Keratinocyte (primary cell): ENCODE measurements at regions not wholly inside any gene's neighbourhood (a gene's known extent, or its start where the extent isn't known, plus 50 kb on each side); places are given as distances from the start of the nearest gene placed in this dataset.

Experiments used
- DNase-seq: peaks from one replicate; pipeline ENCODE4 v3.0.0-alpha.2; 2011; ENCODE audit warnings: low read depth, missing footprints, low spot score
- FAIRE-seq: peaks from 2 replicates; lab custom pipeline; 2011; peaks lifted over from hg19 to GRCh38; lab: Jason Lieb, UNC
- H2AFZ ChIP-seq: 2 replicates; pipeline ENCODE4 v1.6.0; 2012; ENCODE audit warnings: low read length, control low read depth, inconsistent platforms; ENCODE audit not compliant: control insufficient read depth
- H3K27ac ChIP-seq: 2 replicates; pipeline ENCODE4 v1.5.1; 2011; ENCODE audit warnings: low read length; ENCODE audit not compliant: control insufficient read depth, insufficient read depth
- H3K27me3 ChIP-seq: 3 replicates; pipeline ENCODE4 v1.6.0; 2011; ENCODE audit warnings: low read length; ENCODE audit not compliant: control insufficient read depth, insufficient read depth; ENCODE audit errors: extremely low read depth
- H3K36me3 ChIP-seq, 2 experiments: 2 replicates in 1 of 2; 3 replicates in 1 of 2; pipeline ENCODE4 v1.5.1; 2011; ENCODE audit warnings: low read length in 2 of 2, mild to moderate bottlenecking in 1 of 2; ENCODE audit not compliant: control insufficient read depth in 2 of 2, insufficient read depth in 2 of 2; ENCODE audit errors: extremely low read depth in 1 of 2
- H3K4me1 ChIP-seq: 3 replicates; pipeline ENCODE4 v1.5.1; 2011; ENCODE audit warnings: low read length; ENCODE audit not compliant: control insufficient read depth, insufficient read depth; ENCODE audit errors: extremely low read depth
- H3K4me2 ChIP-seq: 3 replicates; pipeline ENCODE4 v1.6.0; 2011; ENCODE audit warnings: low read depth, low read length; ENCODE audit not compliant: control insufficient read depth, insufficient read depth; ENCODE audit errors: extremely low read depth
- H3K4me3 ChIP-seq, 3 experiments: fragments of 200-600 bp in 1 of 3; sonication (generic) in 1 of 3; 2 replicates in 2 of 3; 3 replicates in 1 of 3; pipeline ENCODE4 v1.5.1; 2011 to 2016; ENCODE audit warnings: low read length in 3 of 3, mild to moderate bottlenecking in 3 of 3, control low read depth in 2 of 3, inconsistent platforms in 1 of 3, low read depth in 1 of 3, mixed read lengths in 1 of 3, mixed run types in 1 of 3, moderate library complexity in 1 of 3; ENCODE audit not compliant: control insufficient read depth in 2 of 3, insufficient read depth in 2 of 3; ENCODE audit errors: extremely low read depth in 1 of 3
- H3K79me2 ChIP-seq: 2 replicates; pipeline ENCODE4 v1.6.0; 2012; ENCODE audit warnings: low read length; ENCODE audit not compliant: control insufficient read depth, insufficient read depth
- H3K9ac ChIP-seq: 3 replicates; pipeline ENCODE4 v1.6.0; 2011; ENCODE audit warnings: low read length; ENCODE audit not compliant: control insufficient read depth, insufficient read depth; ENCODE audit errors: extremely low read depth
- H3K9me1 ChIP-seq: 3 replicates; pipeline ENCODE4 v1.6.0; 2011; ENCODE audit warnings: low read length; ENCODE audit not compliant: control insufficient read depth, insufficient read depth; ENCODE audit errors: extremely low read depth
- H3K9me3 ChIP-seq: 2 replicates; pipeline ENCODE4 v1.5.1; 2012; ENCODE audit warnings: low read depth, low read length; ENCODE audit not compliant: control insufficient read depth
- H4K20me1 ChIP-seq: 3 replicates; pipeline ENCODE4 v1.6.0; 2011; ENCODE audit warnings: low read length; ENCODE audit not compliant: control insufficient read depth, insufficient read depth; ENCODE audit errors: extremely low read depth
- CTCF ChIP-seq, 3 experiments: IDR thresholded peaks in 1 of 3; conservative IDR thresholded peaks in 1 of 3; optimal IDR thresholded peaks in 1 of 3; 2 replicates in 2 of 3; 3 replicates in 1 of 3; pipeline versions ENCODE3 to v1.5.1; 2011; ENCODE audit warnings: low read length in 3 of 3, mild to moderate bottlenecking in 3 of 3, moderate library complexity in 2 of 3, control low read depth in 1 of 3, inconsistent platforms in 1 of 3; ENCODE audit not compliant: insufficient read depth in 2 of 3; ENCODE audit errors: extremely low read depth in 1 of 3
- EZH2 ChIP-seq: IDR thresholded peaks from one replicate; pipeline ENCODE4 v1.6.1; 2012; ENCODE audit warnings: inconsistent platforms, mild to moderate bottlenecking, low read length, moderate library complexity
- dilution Hi-C: fragments of 300-500 bp; cut with MboI; formaldehyde crosslinking; loops from one replicate; pipeline ENCODE4 v1.7.0; 2020; ENCODE audit warnings: low sequenced_read_pairs; ENCODE audit not compliant: extremely low pct_ligation_motif_present

- no peaks in the 10 kb centered on the region for H3K27me3 ChIP-seq
- H3K4me3 ChIP-seq = no peak overlapping the region
- DNase-seq (no peak), FAIRE-seq (no peak)
- TF ChIP-seq CTCF (optimal IDR thresholded peaks at IDR 0.05 in 1 of 3, IDR thresholded peaks at IDR 0.05 in 1 of 3, conservative IDR thresholded peaks at IDR 0.05 in 1 of 3; ENCODE audit: extremely low read depth in 1 of 3, insufficient read depth in 2 of 3, low read length in 3 of 3) (no peak), EZH2 (no peak)
- H3K27ac ChIP-seq = no peak overlapping the region
- H3K79me2 ChIP-seq = no peaks in the 10 kb centered on the region
- H3K9ac ChIP-seq = no peak overlapping the region
- dilution Hi-C loops = no loop called here
- no peaks in the 10 kb centered on the region for H3K4me1 ChIP-seq
- no peaks in the 10 kb centered on the region for H3K36me3 ChIP-seq
- H2AFZ ChIP-seq = no peak overlapping the region
- H3K9me3 ChIP-seq = no peaks in the 10 kb centered on the region
- no peaks in the 10 kb centered on the region for H3K9me1 ChIP-seq
- H3K4me2 ChIP-seq = no peak overlapping the region
- H4K20me1 ChIP-seq = no peaks in the 10 kb centered on the region
These were observed 845.3 kb upstream of the MIR17HG start for GRCh38 chr13:90502153-90502552.

GRCh38 chr13:90502762-90503161 lies 844.7 kb upstream of the MIR17HG start:
- Histone ChIP-seq H3K4me3 (no peak overlapping the region), H3K79me2 (no peaks in the 10 kb centered on the region), H3K4me2 (no peak overlapping the region), H2AFZ (no peak overlapping the region), H3K4me1 (no peaks in the 10 kb centered on the region), H3K36me3 (no peaks in the 10 kb centered on the region), H3K9ac (no peak overlapping the region), H4K20me1 (no peaks in the 10 kb centered on the region), H3K9me3 (no peaks in the 10 kb centered on the region), H3K27ac (no peak overlapping the region), H3K27me3 (no peaks in the 10 kb centered on the region), H3K9me1 (no peaks in the 10 kb centered on the region)
- no peak for TF ChIP-seq EZH2
- TF ChIP-seq CTCF (optimal IDR thresholded peaks at IDR 0.05 in 1 of 3, IDR thresholded peaks at IDR 0.05 in 1 of 3, conservative IDR thresholded peaks at IDR 0.05 in 1 of 3; ENCODE audit: extremely low read depth in 1 of 3, insufficient read depth in 2 of 3, low read length in 3 of 3) = no peak
- dilution Hi-C loops = no loop called here
- DNase-seq (no peak), FAIRE-seq (no peak)
